Tibial nerve (tissue), 4 donors: ENCODE measurements at regions not wholly inside any gene's neighbourhood (a gene's known extent, or its start where the extent isn't known, plus 50 kb on each side); places are given as distances from the start of the nearest gene placed in this dataset.

Experiments
- DNase-seq, 2 donors: peaks; one replicate each; pipeline ENCODE4 v3.0.0-alpha.2; 2019; ENCODE audit warnings: low spot score in 2 of 2
- H3K27ac ChIP-seq, 4 donors: fragments of 200-600 bp; sonication (generic) in 3 of 4; one replicate each; pipeline ENCODE4 v1.5.1; 2017 to 2019; ENCODE audit warnings: mild to moderate bottlenecking in 1 of 4
- H3K27me3 ChIP-seq, 2 donors: fragments of 200-600 bp; sonication (generic) in 1 of 2; one replicate each; pipeline versions ENCODE4 v1.5.1 to v1.6.0; 2017 to 2019
- H3K36me3 ChIP-seq, 3 donors: fragments of 200-600 bp; sonication (generic); one replicate each; pipeline ENCODE4 v1.5.1; 2018 to 2019
- H3K4me1 ChIP-seq, 4 donors: fragments of 200-600 bp; sonication (generic) in 3 of 4; one replicate each; pipeline ENCODE4 v1.5.1; 2017 to 2019
- H3K4me3 ChIP-seq, 4 donors: fragments of 200-600 bp; sonication (generic) in 3 of 4; one replicate each; pipeline ENCODE4 v1.5.1; 2017 to 2019; ENCODE audit warnings: mild to moderate bottlenecking in 1 of 4, moderate library complexity in 1 of 4
- H3K9me3 ChIP-seq, 4 donors: fragments of 200-600 bp; sonication (generic) in 3 of 4; one replicate each; pipeline ENCODE4 v1.5.1; 2017 to 2019
- EP300 ChIP-seq, 2 donors: sonication (generic); formaldehyde crosslinking; IDR thresholded peaks; one replicate each; pipeline ENCODE4 v1.6.1; 2017; ENCODE audit warnings: antibody characterized with exemption in 2 of 2, mild to moderate bottlenecking in 1 of 2
- POLR2A ChIP-seq, 2 donors: fragments of 450-650 bp; IDR thresholded peaks; one replicate each; pipeline ENCODE4 v1.6.1; 2017; ENCODE audit warnings: antibody characterized with exemption in 2 of 2, mild to moderate bottlenecking in 2 of 2, moderate library complexity in 2 of 2
- WGBS, 2 donors: methylation state at CpG; one replicate each; pipeline ENCODE4 v1.1.5; 2018; 5-methylcytosine and 5-hydroxymethylcytosine counted together
- TF ChIP-seq, protein P1 (sequence below), 5 experiments: fragments of 200-600 bp in 3 of 5; fragments of 450-650 bp in 2 of 5; sonication (generic) in 3 of 5; IDR thresholded peaks; one replicate each; pipeline ENCODE4 v1.5.1; 2016 to 2019; ENCODE audit warnings: antibody characterized with exemption in 5 of 5, mild to moderate bottlenecking in 3 of 5, moderate library complexity in 2 of 5

DNA sequence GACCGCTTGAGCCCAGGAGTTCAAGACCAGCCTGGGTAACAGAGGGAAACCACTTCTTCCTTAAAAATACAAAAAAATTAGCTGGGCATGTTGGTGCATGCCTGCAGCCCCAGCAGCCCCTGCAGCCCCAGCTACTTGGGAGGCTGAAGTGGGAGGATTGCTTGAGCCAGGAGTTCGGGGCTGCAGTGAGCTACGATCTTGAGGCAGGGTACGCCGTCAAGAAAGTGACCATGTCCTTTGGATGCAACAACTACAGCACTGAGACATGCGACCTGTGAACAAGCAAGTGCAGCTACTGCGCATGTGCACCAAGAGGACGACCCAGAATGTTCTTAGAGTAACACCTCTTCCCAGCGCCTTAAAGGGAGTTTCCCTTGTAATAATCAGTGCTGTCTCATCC is 66.6 kb upstream of the ZNF479 start:
- WGBS, 2 donors, result 93 to 94% methylated on average over 9 of the region's 9 CpGs
- H3K4me1 ChIP-seq, result no peaks in the 10 kb centered on the region
- no peak for TF ChIP-seq POLR2A (IDR thresholded peaks at IDR 0.05)
- TF ChIP-seq EP300 (IDR thresholded peaks at IDR 0.05), result no peak
- TF ChIP-seq, protein P1, sequence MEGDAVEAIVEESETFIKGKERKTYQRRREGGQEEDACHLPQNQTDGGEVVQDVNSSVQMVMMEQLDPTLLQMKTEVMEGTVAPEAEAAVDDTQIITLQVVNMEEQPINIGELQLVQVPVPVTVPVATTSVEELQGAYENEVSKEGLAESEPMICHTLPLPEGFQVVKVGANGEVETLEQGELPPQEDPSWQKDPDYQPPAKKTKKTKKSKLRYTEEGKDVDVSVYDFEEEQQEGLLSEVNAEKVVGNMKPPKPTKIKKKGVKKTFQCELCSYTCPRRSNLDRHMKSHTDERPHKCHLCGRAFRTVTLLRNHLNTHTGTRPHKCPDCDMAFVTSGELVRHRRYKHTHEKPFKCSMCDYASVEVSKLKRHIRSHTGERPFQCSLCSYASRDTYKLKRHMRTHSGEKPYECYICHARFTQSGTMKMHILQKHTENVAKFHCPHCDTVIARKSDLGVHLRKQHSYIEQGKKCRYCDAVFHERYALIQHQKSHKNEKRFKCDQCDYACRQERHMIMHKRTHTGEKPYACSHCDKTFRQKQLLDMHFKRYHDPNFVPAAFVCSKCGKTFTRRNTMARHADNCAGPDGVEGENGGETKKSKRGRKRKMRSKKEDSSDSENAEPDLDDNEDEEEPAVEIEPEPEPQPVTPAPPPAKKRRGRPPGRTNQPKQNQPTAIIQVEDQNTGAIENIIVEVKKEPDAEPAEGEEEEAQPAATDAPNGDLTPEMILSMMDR (IDR thresholded peaks at IDR 0.05), result no peak
- H3K4me3 ChIP-seq, result no peak overlapping the region
- no peaks in the 10 kb centered on the region for H3K36me3 ChIP-seq
- peaks cover 0 to 50% (median 0%) of the 10 kb centered on the region in 4 donors for H3K9me3 ChIP-seq
- DNase-seq, result no peak
- H3K27me3 ChIP-seq, result no peaks in the 10 kb centered on the region
- no peak overlapping the region for H3K27ac ChIP-seq

DNA sequence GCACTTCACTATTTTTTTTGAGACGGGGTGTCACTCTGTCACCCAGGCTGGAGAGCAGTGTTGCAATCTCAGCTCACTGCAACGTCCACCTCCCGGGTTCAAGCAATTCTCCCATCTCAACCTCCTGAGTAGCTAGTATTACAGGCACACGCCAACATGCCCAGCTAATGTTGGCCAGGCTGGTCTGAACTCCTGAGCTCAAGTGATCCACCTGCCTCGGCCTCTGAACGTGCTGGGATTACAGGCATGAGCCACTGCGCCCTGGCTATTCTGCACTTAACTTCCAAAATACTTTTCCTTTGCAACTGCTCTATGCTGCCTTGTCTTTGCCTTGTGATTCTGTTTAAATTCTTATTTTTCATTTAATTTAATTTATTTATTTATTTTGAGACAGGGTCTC is 67.0 kb upstream of the ZNF479 start:
- no peaks in the 10 kb centered on the region for H3K4me1 ChIP-seq
- no peak for TF ChIP-seq EP300 (IDR thresholded peaks at IDR 0.05)
- TF ChIP-seq POLR2A (IDR thresholded peaks at IDR 0.05), result no peak
- TF ChIP-seq, protein P1 (IDR thresholded peaks at IDR 0.05), result no peak
- no peak overlapping the region for H3K4me3 ChIP-seq
- no peak overlapping the region for H3K27ac ChIP-seq
- no peaks in the 10 kb centered on the region for H3K27me3 ChIP-seq
- no peak for DNase-seq
- H3K9me3 ChIP-seq, result peaks cover 0 to 55% (median 0%) of the 10 kb centered on the region in 4 donors
- H3K36me3 ChIP-seq, result no peaks in the 10 kb centered on the region
- WGBS, 2 donors, result 86 to 87% methylated on average over 7 of the region's 7 CpGs

DNA sequence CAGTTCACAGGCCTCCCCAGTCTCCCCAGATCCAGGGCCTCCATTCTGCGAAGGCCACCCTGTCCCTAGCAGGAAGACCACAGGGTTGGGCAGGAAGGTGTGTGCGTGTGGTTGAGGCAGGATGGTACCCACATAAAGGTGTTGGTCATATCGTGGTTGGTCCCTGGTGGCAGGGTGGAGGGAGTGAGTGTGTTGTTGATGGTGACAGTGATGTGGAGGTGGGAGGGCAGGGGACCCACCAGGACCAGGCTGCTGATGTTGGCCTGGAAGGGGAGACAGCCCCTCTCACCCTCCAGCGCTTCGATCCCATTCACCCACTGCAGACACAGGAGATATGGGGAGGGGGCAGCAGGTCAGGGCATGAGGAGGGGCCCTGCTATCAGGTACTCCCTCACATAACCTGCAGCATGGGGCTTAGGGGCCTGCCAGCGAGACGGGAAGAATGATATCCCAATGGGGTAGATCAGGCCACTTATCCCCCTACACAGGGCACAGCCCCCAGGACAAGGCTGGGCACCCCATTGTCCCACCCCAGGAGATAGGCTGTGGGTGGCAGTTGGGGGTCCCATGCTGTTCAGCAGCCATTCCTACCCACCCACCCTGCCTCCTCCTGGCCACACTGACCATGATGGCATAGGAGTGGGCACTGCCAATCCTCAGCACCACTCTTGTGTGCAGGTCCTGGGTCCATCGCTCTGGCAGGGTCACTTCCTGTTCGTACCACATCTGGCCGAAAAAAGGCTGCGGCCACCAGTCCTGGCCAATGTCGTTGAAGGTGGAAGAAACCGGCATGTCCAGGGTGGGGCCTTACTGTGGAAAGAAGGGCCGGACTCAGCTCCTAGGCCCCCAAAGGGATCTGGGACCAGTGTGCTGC is 69.0 kb upstream of the ZNF479 start:
- H3K27ac ChIP-seq, result no peak overlapping the region
- H3K4me1 ChIP-seq, result no peaks in the 10 kb centered on the region
- H3K9me3 ChIP-seq, result peaks cover 0 to 75% (median 0%) of the 10 kb centered on the region in 4 donors
- H3K36me3 ChIP-seq, result no peaks in the 10 kb centered on the region
- TF ChIP-seq, protein P1 (IDR thresholded peaks at IDR 0.05), result no peak
- TF ChIP-seq POLR2A (IDR thresholded peaks at IDR 0.05) (no peak), EP300 (IDR thresholded peaks at IDR 0.05) (no peak)
- WGBS, 2 donors, result 88 to 94% methylated on average over 12 to 14 of the region's 14 CpGs
- no peaks in the 10 kb centered on the region for H3K27me3 ChIP-seq
- DNase-seq, result no peak
- H3K4me3 ChIP-seq, result no peak overlapping the region

DNA sequence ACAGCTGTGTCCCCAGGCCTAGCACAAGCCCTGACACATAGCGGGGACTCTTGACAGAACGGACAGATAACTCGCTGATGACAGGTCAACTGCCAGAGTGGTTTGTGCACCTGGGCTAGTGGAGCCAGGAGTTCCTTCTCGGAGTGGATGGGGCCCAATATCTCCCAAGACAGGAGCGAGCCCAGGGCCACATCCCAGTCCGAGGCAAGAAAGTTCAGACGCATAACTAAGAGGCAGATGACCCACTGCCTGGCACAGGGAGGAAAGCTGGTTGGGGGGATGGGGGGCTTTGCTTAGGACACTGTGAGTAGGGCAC is 69.6 kb upstream of the ZNF479 start:
- WGBS, 2 donors, result 81 to 89% methylated on average over 7 of the region's 7 CpGs

DNA sequence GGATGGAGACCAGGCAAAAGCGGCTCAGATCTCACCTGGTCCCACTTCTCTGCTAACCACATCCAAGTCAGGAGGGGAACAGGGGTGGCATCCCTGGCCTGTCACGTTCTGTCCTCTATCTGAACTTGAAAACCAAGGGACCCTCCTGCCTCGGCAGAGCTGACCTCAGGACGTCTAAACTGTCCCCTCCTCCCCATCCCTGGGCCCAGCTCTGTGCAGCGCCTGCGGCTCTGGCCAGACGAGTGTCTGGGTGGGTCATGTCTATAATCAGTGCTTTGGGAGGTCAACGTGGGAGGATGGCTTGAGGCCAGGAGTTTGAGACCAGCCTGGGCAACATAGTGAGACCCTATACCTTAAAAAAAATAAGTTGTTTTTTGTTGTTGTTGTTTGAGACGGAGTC is 70.0 kb upstream of the ZNF479 start:
- Histone ChIP-seq H3K27ac (no peak overlapping the region), H3K36me3 (no peaks in the 10 kb centered on the region), H3K9me3 (peaks cover 0 to 85% (median 0%) of the 10 kb centered on the region in 4 donors), H3K4me3 (no peak overlapping the region), H3K27me3 (no peaks in the 10 kb centered on the region), H3K4me1 (no peaks in the 10 kb centered on the region)
- no peak for DNase-seq
- TF ChIP-seq, protein P1 (IDR thresholded peaks at IDR 0.05), result no peak
- TF ChIP-seq EP300 (IDR thresholded peaks at IDR 0.05), result no peak
- no peak for TF ChIP-seq POLR2A (IDR thresholded peaks at IDR 0.05)
- whole genome bisulfite sequencing, 2 donors, result 79 to 84% methylated on average over 9 of the region's 9 CpGs

More for the DNA sequence above, 69.6 kb upstream of the ZNF479 start:
- no peak for DNase-seq
- no peaks in the 10 kb centered on the region for H3K4me1 ChIP-seq
- H3K4me3 ChIP-seq, result no peak overlapping the region
- TF ChIP-seq, protein P1 (IDR thresholded peaks at IDR 0.05), result no peak
- TF ChIP-seq EP300 (IDR thresholded peaks at IDR 0.05) (no peak), POLR2A (IDR thresholded peaks at IDR 0.05) (no peak)
- H3K9me3 ChIP-seq, result peaks cover 0 to 81% (median 0%) of the 10 kb centered on the region in 4 donors
- H3K36me3 ChIP-seq, result no peaks in the 10 kb centered on the region
- H3K27me3 ChIP-seq, result no peaks in the 10 kb centered on the region
- H3K27ac ChIP-seq, result no peak overlapping the region
